Retinal pigment epithelial cell (primary cell): ENCODE measurements at regions not wholly inside any gene's neighbourhood (a gene's known extent, or its start where the extent isn't known, plus 50 kb on each side); places are given as distances from the start of the nearest gene placed in this dataset.

Source experiments
- DNase-seq: peaks from one replicate; pipeline ENCODE4 v3.0.0-alpha.2; 2010; ENCODE audit warnings: low read depth
- H3K4me3 ChIP-seq: 2 replicates; pipeline ENCODE4 v1.5.1; 2011; ENCODE audit warnings: mild to moderate bottlenecking, low read length, control low read depth, moderate library complexity
- CTCF ChIP-seq: conservative IDR thresholded peaks from 2 replicates; pipeline ENCODE4 v1.5.1; 2011; ENCODE audit warnings: low read depth, low read length, control low read depth, inconsistent platforms

GRCh38 chr5:173786286-173787187 is 101.6 kb upstream of the CPEB4 start:
- H3K4me3 ChIP-seq = no peak overlapping the region
- TF ChIP-seq CTCF = no peak
- DNase-seq = no peak

DNA sequence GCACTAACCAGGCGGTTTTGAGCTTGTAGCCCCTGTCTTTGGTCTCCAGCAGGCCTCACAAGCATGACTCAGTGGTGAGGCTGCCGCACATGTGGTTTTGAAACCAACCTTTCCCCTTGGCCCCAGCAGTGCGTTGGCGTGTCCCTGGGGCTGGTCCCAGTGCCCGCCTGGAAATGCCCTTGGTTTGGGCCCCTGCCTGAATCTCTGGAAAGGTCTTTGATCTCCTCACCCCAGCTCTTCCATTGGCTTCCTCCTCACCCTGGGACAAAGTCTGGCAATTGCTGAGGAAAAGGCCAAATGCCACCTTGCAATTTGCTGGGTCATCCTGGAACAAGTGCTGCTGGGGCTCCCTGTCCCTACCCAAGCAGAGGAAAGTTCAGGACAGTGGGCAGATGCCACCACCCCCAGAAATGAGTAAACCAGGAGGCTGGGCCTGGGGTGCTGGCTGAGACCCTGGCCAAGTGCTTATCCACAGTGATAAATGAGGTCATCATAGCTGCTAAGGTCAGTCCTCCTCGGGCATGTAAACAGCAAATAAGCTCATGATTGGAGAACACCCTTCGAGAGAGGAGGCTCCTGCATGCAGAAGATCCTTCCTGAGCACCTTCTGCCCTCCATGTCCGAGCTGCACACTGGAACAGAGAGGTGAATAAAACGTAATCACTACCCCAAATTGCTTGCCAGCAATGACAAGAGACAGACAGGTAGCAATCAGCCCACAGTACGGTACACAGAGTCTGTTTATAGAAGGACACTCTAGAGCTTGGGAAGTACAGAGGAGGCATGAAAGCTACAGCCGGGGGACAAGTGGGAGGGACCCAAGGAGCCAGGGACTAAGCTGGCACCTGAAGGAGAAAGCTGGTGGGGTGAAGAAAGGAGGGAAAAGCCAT is 98.9 kb upstream of the CPEB4 start:
- no peak overlapping the region for H3K4me3 ChIP-seq
- DNase-seq = no peak
- TF ChIP-seq CTCF = no peak

GRCh38 chr5:173790177-173790719 is 97.9 kb upstream of the CPEB4 start:
- TF ChIP-seq CTCF = no peak
- DNase-seq = no peak
- H3K4me3 ChIP-seq = no peak overlapping the region

GRCh38 chr5:173790836-173791546 is 97.2 kb upstream of the CPEB4 start:
- no peak for TF ChIP-seq CTCF
- H3K4me3 ChIP-seq = no peak overlapping the region
- DNase-seq = no peak

DNA sequence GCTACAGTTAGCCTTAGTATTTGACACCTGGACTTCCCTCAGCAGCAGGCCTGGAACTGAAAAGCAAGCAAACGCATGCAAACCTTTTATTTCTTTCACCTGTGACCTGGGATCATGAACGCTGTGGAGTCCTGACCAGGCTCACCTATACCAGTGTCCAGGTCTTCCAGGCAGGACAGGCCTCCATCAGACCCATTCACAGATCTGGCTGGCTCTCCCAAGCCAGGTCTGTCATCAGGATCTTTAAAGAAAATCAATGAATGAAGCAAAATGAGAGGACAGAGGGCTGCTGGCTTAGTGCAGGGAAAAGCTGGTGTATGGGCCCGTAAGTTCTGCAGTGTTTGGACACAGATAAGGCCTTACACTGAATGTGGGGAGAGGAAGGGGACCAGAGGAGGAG is 96.3 kb upstream of the CPEB4 start:
- TF ChIP-seq CTCF = no peak
- no peak overlapping the region for H3K4me3 ChIP-seq
- DNase-seq = no peak

DNA sequence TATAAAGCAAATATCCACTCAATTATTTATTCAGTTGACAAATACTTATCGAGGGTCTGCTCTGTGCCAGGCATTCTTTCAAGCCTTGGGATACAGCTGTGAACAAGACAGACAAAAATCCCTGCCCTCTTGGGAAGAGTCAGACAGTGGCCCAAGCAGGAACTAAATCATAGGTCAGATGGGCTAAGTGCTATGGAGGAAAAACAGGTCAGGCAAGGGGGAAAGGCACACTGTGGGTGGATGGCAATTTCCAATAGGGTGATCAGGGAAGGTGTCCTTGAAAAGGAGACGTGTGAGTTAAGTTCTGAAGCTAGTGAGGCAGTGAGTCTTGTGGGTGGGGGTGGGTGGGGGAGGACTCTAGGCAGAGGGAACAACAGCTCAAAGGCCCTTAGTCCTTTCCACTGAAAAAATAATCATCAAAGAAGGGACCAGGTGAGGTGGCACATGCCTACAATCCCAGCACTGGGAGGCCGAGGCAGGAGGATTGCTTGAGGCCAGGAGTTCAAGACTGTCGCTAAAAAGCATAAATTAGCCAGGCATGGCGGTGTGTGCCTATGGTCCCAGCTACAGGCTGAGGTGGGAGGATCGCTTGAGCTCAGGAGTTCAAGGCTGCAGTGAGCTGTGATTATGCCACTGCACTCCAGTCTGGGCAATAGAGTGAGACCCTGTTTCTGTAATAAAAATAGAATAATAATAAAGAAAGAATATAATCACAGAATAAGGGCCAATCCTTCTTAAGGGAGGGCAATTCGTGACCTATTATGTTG is 95.2 kb upstream of the CPEB4 start:
- H3K4me3 ChIP-seq = no peak overlapping the region
- DNase-seq = no peak
- no peak for TF ChIP-seq CTCF
